ENCODE measurements at regions not wholly inside any gene's neighbourhood (a gene's known extent, or its start where the extent isn't known, plus 50 kb on each side); places are given as distances from the start of the nearest gene placed in this dataset.
A peak's percentile ranks its signal among the peaks of the same experiment; 100 is the strongest.
"Not testable (repeated sequence)": the region's sequence is repeated elsewhere in the genome, so short reads cannot be mapped to it uniquely, and the experiment has no call there.

DNA sequence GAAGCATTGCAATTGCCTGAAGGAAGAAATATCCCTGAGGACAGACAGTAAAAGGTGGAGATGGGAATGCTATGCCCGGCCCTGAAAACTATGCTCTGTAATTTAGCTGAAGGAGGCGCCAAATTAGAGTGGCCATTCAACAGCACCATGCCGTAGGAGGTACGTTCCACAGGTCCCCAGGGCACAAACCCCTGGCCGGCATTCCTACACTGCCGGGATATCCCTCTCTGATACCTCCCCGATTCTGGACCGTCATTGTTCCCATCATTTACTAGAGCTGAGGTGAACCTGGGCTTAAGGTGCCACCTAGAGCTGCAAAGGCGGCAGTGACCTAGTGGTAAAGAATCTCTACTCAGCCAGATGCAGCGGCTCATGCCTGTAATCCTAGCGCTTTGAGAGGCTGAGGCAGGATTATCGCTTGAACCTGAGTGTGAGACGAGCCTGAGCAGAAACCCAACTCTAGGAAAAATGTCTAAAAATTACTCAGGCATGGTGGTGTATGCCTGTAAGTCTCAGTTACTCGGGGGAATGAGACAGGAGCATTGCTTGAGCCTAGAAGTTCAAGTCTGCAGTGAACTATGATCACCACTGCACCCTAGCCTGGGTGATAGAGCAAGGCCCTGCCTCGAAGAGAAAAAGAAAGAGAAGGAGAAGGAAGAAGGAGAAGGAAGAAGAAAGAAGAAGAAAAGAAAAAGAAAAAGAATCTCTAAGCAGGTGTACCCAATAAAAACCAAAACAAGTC is 53.0 kb upstream of the TNKS2 start:
- DNase-seq (ENCODE audit: low spot score), result no peak

GRCh38 chr10:91743465-91743864 is 54.8 kb upstream of the TNKS2 start:
- DNase-seq (ENCODE audit: low spot score), result no peak

- DNase-seq (ENCODE audit: low spot score), result no peak
Observed at GRCh38 chr10:91742229-91742628, 56.0 kb upstream of the TNKS2 start.

DNA sequence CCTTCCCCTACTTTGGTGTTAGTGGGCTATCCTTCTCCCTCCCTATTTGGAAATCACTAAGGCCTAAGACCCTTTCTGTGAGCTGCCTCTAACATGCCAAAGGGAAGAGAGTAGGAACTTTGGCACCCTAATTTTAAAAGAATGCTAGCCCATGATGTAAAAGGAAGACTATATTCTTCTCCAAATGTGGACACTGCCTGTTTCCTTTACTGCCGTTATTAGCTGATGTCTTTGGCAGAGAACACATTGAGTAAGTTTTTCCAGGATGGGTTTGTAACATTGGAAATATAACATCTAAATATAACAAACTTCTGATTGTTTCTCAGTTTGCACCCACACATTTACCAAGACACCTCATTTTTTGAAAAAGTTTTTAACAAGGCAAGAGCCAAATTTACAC is 56.9 kb upstream of the TNKS2 start:
- DNase-seq (ENCODE audit: low spot score), result no peak

GRCh38 chr10:91740353-91740924 is 57.8 kb upstream of the TNKS2 start:
- DNase-seq (ENCODE audit: low spot score), result no peak

- DNase-seq (ENCODE audit: low spot score), result not testable (repeated sequence)
Observed at GRCh38 chr10:91732265-91732664, 66.0 kb upstream of the TNKS2 start.

GRCh38 chr10:91729339-91729738 is 68.9 kb upstream of the TNKS2 start:
- DNase-seq (ENCODE audit: low spot score), result not testable (repeated sequence)

GRCh38 chr10:91726355-91726754 is 71.9 kb upstream of the TNKS2 start:
- DNase-seq (ENCODE audit: low spot score), result no peak

DNA sequence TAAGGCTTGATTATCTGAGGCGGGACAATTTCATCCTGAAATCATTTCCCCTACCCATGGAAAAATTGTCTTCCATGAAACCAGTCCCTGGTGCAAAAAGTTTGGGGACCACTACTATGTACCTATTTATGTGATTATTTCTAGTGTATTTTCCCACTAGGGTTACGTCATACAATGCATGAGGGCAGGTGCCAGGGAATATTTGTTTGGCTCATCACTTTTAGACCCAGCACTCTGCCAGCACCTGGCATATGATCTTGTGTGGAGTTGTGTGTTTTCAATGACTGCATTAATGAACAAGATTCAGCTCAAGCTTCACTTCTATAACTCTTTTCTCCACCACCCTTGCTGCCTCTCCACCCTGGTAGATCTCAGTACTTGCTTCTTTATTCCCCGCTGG is 73.3 kb upstream of the TNKS2 start:
- no peak for DNase-seq (ENCODE audit: low spot score)

DNA sequence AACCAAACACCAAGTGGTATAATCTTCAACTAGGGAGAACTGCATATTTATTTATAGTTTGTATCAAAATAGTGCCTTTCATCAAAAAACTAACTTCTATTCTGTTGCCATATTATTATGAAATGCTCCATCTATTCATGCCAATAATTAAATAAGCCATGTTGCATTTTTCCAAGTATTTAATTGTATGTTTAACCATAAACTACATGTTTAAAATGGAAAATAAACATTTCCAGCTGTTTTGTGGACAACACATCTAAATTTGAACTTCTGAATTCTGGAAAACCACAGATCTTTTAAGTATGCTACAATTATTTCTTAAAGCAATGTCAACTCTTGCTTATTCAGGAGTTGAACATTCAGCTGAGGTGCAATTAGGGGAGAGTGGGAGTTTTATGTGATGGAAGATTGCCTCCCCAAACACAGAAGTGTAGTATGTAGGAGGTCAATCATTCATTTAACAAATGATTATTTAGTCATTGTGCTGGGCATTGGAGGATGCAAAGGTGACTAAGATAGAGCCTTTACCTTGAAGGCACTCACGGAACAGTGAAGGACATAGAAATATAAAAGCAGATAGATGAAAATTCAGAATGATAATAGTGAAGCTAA is 80.7 kb upstream of the PPP1R3C start:
- no peak for DNase-seq (ENCODE audit: low spot score)

DNA sequence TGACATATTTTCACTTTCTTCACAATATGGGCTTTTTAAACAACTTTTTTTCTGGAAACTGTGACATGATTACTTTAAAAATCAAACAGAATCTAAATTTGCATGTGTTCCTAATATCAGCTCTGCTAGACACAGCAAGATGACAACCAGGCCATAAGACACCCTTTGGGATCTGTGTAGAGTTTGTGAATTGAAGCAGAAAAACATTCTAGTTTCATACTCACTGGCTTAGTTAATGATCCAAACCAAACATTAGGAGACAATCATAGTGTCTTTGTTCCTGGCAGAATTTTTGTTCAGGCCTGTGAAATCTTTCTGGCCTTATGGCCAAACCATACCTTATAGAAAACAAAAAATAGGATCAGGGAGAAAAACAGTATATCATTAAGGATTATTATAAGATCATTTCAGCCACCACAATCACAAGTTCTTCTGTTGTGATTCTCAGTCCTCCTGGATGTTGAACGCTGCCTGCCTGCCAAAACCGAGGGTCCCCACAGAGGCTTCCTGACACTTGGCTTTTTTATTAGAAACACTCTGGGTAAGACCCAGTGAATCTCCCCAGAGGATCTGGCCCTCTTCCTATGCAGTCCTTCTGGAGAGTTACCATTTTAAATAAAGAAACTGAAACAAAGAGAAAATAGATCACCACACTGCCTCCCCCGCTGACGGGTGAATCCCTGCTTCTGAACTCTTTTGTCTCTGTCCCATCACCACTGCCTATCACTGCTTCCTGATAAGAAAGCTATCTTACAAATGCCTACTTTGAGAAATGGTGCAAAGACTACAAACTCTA is 79.2 kb upstream of the PPP1R3C start:
- DNase-seq (ENCODE audit: low spot score), result no peak

GRCh38 chr10:91709394-91709798 is 76.5 kb upstream of the PPP1R3C start:
- DNase-seq (ENCODE audit: low spot score), result no peak

DNA sequence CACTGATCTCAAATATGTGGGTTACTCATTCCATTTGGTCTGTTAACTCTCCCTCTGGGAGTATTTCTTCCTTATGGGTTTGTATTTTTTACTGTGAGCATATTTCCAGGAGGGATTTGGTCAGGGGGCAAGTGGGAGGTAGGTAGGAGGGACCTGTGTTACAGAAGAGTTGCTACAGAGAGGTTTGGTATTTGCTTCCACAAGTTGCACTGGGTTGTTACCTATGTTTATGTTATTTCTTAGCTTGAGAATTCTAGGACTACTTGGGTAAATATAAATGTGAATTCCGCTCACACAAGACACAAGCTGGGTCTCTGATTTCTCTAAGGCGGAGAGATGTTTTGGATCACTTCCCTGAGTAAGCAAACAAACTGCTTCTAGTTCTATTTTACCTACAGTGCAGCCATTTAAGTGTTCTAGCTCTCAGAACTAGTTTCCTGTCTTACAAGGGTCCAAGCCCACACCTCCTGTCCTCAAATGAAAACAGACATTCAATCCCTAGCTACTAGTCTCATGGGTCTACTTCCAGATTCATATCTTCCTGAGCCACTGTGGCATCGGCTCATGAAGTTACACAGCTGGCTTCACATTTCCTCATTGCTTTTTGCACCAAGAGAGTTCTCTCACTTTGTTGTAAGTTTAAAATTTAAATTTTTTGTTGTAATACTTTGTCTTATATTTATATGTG is 75.4 kb upstream of the PPP1R3C start:
- DNase-seq (ENCODE audit: low spot score), result no peak

DNA sequence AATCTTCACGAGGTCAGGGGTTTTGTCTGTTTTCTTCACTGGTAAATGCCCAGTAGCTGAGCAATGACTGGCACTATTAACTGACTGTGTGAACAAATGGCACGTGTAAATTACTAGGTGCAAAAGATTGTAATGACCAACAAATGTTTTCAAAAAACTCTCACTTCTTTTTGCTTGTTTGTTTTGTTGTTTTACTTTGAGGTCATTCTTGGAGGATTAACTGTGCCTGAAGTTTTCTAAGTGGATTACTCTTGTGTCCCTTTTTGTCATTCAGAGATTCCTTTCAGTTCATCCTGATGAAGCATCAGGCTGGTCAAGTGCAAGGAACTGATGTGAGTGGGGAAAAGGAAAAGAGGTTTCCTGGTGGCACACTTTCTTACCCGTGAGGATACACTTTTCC is 74.4 kb upstream of the PPP1R3C start:
- DNase-seq (ENCODE audit: low spot score), result no peak

- DNase-seq (ENCODE audit: low spot score), result no peak
Observed at GRCh38 chr10:91705948-91706670, 73.2 kb upstream of the PPP1R3C start.

DNA sequence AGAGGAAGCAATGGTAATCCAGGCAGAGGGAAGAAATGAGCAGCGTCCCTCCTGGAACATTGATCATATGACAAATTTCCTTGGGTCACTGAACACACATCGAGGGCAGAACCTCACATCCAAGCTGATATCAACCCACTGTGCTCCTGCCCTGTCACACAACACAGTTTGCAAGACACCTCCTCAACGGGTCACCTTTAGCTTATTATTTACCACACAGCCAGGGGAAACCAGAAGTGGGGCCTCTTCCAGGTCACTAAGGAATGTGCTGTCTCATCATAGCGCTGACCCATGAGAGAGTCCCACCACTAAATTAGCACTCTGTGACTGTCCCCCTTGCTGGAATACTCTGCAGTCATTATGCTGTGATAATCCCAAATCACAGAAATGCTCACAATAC is 69.7 kb upstream of the PPP1R3C start:
- DNase-seq (ENCODE audit: low spot score), result no peak

GRCh38 chr10:91700788-91701444 is 68.0 kb upstream of the PPP1R3C start:
- peak; percentile 55 for DNase-seq (ENCODE audit: low spot score)

GRCh38 chr10:91700273-91700672 is 67.4 kb upstream of the PPP1R3C start:
- DNase-seq (ENCODE audit: low spot score), result peak; percentile 33

DNA sequence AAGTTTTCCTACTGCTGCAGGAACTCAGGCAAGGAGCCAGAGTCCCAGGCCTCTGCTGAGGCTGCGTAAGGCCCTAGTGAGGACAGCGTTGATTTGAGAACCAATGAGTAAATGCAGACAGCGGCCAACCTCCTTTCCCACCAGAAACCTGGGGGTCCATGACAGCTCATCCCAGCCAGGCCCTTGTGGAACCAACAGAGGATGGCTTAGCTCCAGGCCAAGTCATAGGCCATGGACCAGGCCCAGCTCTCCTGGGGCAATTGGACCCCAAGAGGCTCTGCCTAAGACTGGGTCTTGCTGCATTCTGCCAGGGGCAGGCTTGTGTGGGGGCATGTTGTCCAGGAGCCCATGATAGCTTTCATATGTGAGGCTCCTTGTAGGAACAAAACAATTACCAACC is 65.4 kb upstream of the PPP1R3C start:
- DNase-seq (ENCODE audit: low spot score), result no peak

DNA sequence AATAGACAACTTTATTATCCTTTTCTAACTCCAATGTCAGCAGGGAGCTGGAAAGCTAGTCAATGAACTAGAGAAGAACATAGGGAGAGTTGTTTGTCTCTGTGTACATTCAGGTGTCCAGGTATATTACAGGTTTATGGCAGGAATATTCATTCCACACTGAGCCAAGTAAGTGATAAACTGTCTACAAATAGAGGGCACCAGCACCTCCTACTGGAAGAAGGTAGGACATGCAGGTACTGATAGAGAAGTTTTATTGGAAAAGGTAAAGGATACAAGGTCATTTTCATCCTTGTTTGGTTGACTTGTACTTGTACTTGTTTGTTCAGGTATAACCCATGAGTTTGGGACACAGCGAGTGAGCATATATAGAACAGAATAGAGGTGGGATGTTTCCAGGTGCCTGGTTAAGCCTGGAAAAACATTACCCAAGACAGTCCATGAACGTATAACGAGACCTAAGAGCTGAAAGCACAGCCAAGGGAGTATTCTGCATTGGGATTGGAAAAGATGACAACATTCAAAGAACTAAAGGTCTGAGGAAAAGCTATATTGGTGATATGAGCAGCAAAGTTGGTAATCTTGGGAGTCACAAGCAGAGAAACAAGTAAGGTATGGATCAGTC is 61.4 kb upstream of the PPP1R3C start:
- DNase-seq (ENCODE audit: low spot score), result peak; percentile 62

DNA sequence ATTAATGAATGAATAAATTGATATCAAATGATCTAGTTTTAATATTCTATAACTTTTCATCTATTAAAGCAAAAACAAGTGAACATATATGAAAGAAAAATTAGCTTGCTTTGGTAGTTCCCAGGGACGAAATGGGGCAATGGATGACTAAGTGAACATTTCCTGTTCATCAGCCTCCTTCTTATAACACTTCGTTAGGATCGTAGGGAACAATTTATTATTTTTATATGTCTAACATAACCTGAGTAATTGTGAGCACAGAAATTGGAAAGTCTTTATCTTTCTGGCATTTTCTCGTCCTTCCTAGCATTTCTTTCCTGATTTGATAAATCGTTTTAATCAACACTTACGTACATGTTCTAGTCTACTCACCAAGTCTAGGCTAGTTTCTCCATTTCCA is 59.1 kb upstream of the PPP1R3C start:
- DNase-seq (ENCODE audit: low spot score), result no peak
